ENCODE measurements at regions not wholly inside any gene's neighbourhood (a gene's known extent, or its start where the extent isn't known, plus 50 kb on each side); places are given as distances from the start of the nearest gene placed in this dataset.
"Not testable (repeated sequence)": the region's sequence is repeated elsewhere in the genome, so short reads cannot be mapped to it uniquely, and the experiment has no call there.

DNA sequence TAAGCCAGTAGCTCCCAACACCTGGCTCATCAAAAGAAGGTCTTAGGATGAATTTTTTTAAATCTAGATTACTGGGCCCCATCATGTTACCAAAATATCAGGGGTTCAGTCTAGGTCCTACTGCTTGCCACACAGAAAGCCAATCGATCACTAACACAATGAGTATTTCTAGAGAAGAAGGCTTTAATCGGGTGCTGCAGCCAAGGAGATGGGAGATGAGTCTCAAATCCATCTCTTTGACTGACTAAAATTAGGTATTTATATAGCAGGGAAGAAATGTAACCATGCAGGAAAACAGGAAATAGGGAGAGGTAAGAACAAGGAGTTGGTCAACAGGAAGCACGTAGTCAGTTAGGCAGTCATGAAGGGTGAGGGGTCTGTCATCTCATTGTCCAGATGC lies 288.2 kb downstream of the CEP170 start:
- H3K4me2 ChIP-seq (ENCODE audit: insufficient read depth, low read length, poor library complexity, severe bottlenecking): no peak overlapping the region
- WGBS, 2 donors (ENCODE audit: extremely low coverage in 2 of 2, insufficient read length in 2 of 2, insufficient replicate concordance in 1 of 2): no CpG with 5 or more reads among the region's 3 CpGs
- no peak overlapping the region for H3K4me3 ChIP-seq (ENCODE audit: low read length in 2 of 2)
- H3K79me1 ChIP-seq (ENCODE audit: low read depth, low read length): no peaks in the 10 kb centered on the region
- H3K23ac ChIP-seq (ENCODE audit: low read depth, low read length, poor library complexity): no peak overlapping the region
- no peak overlapping the region for H4K8ac ChIP-seq (ENCODE audit: low read depth, low read length)
- no peak overlapping the region for H4K91ac ChIP-seq (ENCODE audit: low read depth, low read length, poor library complexity)
- H3K14ac ChIP-seq (ENCODE audit: low read length): no peak overlapping the region
- no peak overlapping the region for H3K4ac ChIP-seq (ENCODE audit: low read length)
- no peak overlapping the region for H3K18ac ChIP-seq (ENCODE audit: low read length)
- no peak overlapping the region for H2BK15ac ChIP-seq (ENCODE audit: low read length)
- no peak overlapping the region for H3K9ac ChIP-seq (ENCODE audit: low read depth, low read length, poor library complexity)
- no peaks in the 10 kb centered on the region for H3K9me3 ChIP-seq (replicated peaks in 1 of 2; ENCODE audit: control insufficient read depth in 2 of 2, insufficient read depth in 1 of 2, low read depth in 1 of 2, low read length in 2 of 2)
- no peak overlapping the region for H2AK5ac ChIP-seq (ENCODE audit: low read depth, low read length)
- H2AFZ ChIP-seq (ENCODE audit: low read length): no peak overlapping the region
- H3K4me1 ChIP-seq (ENCODE audit: control insufficient read depth in 2 of 2, insufficient read depth in 1 of 2, low read depth in 1 of 2, low read length in 2 of 2): no peaks in the 10 kb centered on the region
- H3K27me3 ChIP-seq (ENCODE audit: control insufficient read depth in 3 of 3, insufficient read depth in 3 of 3, low read depth in 1 of 3, low read length in 3 of 3): no peaks in the 10 kb centered on the region
- no peak overlapping the region for H3K27ac ChIP-seq (replicated peaks; ENCODE audit: low read length)
- no peak for DNase-seq (ENCODE audit: low spot score)
- H2BK120ac ChIP-seq (ENCODE audit: low read depth, low read length): no peak overlapping the region
- H3K36me3 ChIP-seq (replicated peaks in 1 of 2; ENCODE audit: control insufficient read depth in 2 of 2, insufficient read depth in 2 of 2, low read length in 2 of 2): no peaks in the 10 kb centered on the region
- no peak overlapping the region for H2BK12ac ChIP-seq (ENCODE audit: low read length)
- H2BK5ac ChIP-seq (ENCODE audit: low read length): no peak overlapping the region

DNA sequence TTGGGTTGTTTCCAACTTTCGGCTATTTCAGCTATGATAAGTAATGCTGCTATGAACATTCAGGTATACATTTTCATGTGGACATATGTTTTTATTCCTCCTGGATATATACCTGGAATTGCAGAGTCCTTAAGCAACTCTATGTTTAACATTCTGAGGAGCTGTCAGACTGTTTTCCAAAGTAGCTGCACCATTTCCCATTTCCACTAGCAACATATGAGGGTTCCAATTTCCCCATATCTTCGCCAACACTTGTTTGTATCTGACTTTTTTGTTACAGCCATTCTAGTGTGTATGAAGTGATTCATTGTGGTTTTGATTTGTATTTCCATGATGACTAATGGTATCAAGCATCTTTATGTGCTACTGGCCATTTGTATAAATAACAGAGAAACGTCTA lies 295.7 kb downstream of the CEP170 start:
- not testable (repeated sequence) for H3K4ac ChIP-seq (ENCODE audit: low read length); H3K23ac ChIP-seq (ENCODE audit: low read depth, low read length, poor library complexity); H2AK5ac ChIP-seq (ENCODE audit: low read depth, low read length); H3K18ac ChIP-seq (ENCODE audit: low read length); H3K36me3 ChIP-seq (replicated peaks in 1 of 2; ENCODE audit: control insufficient read depth in 2 of 2, insufficient read depth in 2 of 2, low read length in 2 of 2); H2BK15ac ChIP-seq (ENCODE audit: low read length); H2BK5ac ChIP-seq (ENCODE audit: low read length); H3K27me3 ChIP-seq (ENCODE audit: control insufficient read depth in 3 of 3, insufficient read depth in 3 of 3, low read depth in 1 of 3, low read length in 3 of 3); H3K14ac ChIP-seq (ENCODE audit: low read length); H2BK12ac ChIP-seq (ENCODE audit: low read length); H3K4me3 ChIP-seq (ENCODE audit: low read length in 2 of 2); H3K79me1 ChIP-seq (ENCODE audit: low read depth, low read length); H4K8ac ChIP-seq (ENCODE audit: low read depth, low read length); H3K27ac ChIP-seq (replicated peaks; ENCODE audit: low read length); DNase-seq (ENCODE audit: low spot score); H4K91ac ChIP-seq (ENCODE audit: low read depth, low read length, poor library complexity); H2BK120ac ChIP-seq (ENCODE audit: low read depth, low read length); H2AFZ ChIP-seq (ENCODE audit: low read length); H3K4me2 ChIP-seq (ENCODE audit: insufficient read depth, low read length, poor library complexity, severe bottlenecking); H3K9me3 ChIP-seq (replicated peaks in 1 of 2; ENCODE audit: control insufficient read depth in 2 of 2, insufficient read depth in 1 of 2, low read depth in 1 of 2, low read length in 2 of 2); H3K4me1 ChIP-seq (ENCODE audit: control insufficient read depth in 2 of 2, insufficient read depth in 1 of 2, low read depth in 1 of 2, low read length in 2 of 2); H3K9ac ChIP-seq (ENCODE audit: low read depth, low read length, poor library complexity)
- no CpG with 5 or more reads among the region's 3 CpGs for WGBS, 2 donors (ENCODE audit: extremely low coverage in 2 of 2, insufficient read length in 2 of 2, insufficient replicate concordance in 1 of 2)

- H3K23ac ChIP-seq (ENCODE audit: low read depth, low read length, poor library complexity); H3K4me3 ChIP-seq (ENCODE audit: low read length in 2 of 2); H2AFZ ChIP-seq (ENCODE audit: low read length); H2BK120ac ChIP-seq (ENCODE audit: low read depth, low read length); H3K9me3 ChIP-seq (replicated peaks in 1 of 2; ENCODE audit: control insufficient read depth in 2 of 2, insufficient read depth in 1 of 2, low read depth in 1 of 2, low read length in 2 of 2); H3K4me2 ChIP-seq (ENCODE audit: insufficient read depth, low read length, poor library complexity, severe bottlenecking); H3K27me3 ChIP-seq (ENCODE audit: control insufficient read depth in 3 of 3, insufficient read depth in 3 of 3, low read depth in 1 of 3, low read length in 3 of 3); H3K36me3 ChIP-seq (replicated peaks in 1 of 2; ENCODE audit: control insufficient read depth in 2 of 2, insufficient read depth in 2 of 2, low read length in 2 of 2); H3K14ac ChIP-seq (ENCODE audit: low read length); H3K79me1 ChIP-seq (ENCODE audit: low read depth, low read length); H3K27ac ChIP-seq (replicated peaks; ENCODE audit: low read length); H4K91ac ChIP-seq (ENCODE audit: low read depth, low read length, poor library complexity); H3K9ac ChIP-seq (ENCODE audit: low read depth, low read length, poor library complexity); H2BK15ac ChIP-seq (ENCODE audit: low read length); H3K4ac ChIP-seq (ENCODE audit: low read length); H2AK5ac ChIP-seq (ENCODE audit: low read depth, low read length); H2BK5ac ChIP-seq (ENCODE audit: low read length); H3K4me1 ChIP-seq (ENCODE audit: control insufficient read depth in 2 of 2, insufficient read depth in 1 of 2, low read depth in 1 of 2, low read length in 2 of 2); H4K8ac ChIP-seq (ENCODE audit: low read depth, low read length); DNase-seq (ENCODE audit: low spot score); H2BK12ac ChIP-seq (ENCODE audit: low read length); H3K18ac ChIP-seq (ENCODE audit: low read length): not testable (repeated sequence)
- WGBS, 2 donors (ENCODE audit: extremely low coverage in 2 of 2, insufficient read length in 2 of 2, insufficient replicate concordance in 1 of 2): no CpG with 5 or more reads among the region's 3 CpGs
These were observed 300.1 kb downstream of the CEP170 start for GRCh38 chr1:242954945-242955344.

DNA sequence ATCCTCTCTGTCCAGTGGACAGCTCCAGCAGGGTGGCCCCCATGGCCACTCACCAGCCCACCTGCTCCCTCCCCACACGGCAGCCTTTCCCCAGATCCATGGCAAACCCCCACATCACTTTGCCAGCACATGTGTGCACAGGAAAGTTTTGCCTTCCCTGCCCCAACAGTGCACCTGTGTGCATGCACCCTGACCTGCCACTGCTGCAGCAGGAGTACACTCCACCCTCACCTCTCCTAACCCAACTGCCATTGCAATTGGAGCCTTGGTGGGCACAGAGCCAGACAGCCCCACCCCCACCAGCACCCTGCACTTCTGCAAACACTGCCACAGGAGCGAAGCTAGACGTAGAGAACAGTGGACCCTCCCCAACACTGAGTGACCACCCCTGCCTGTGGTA lies 308.9 kb downstream of the CEP170 start:
- Histone ChIP-seq H4K91ac (ENCODE audit: low read depth, low read length, poor library complexity) (no peak overlapping the region), H3K9me3 (replicated peaks in 1 of 2; ENCODE audit: control insufficient read depth in 2 of 2, insufficient read depth in 1 of 2, low read depth in 1 of 2, low read length in 2 of 2) (no peaks in the 10 kb centered on the region), H3K23ac (ENCODE audit: low read depth, low read length, poor library complexity) (no peak overlapping the region), H2BK15ac (ENCODE audit: low read length) (no peak overlapping the region), H3K4me1 (ENCODE audit: control insufficient read depth in 2 of 2, insufficient read depth in 1 of 2, low read depth in 1 of 2, low read length in 2 of 2) (no peaks in the 10 kb centered on the region), H3K14ac (ENCODE audit: low read length) (no peak overlapping the region), H3K36me3 (replicated peaks in 1 of 2; ENCODE audit: control insufficient read depth in 2 of 2, insufficient read depth in 2 of 2, low read length in 2 of 2) (no peaks in the 10 kb centered on the region), H3K4ac (ENCODE audit: low read length) (no peak overlapping the region), H3K4me3 (ENCODE audit: low read length in 2 of 2) (no peak overlapping the region), H3K27me3 (ENCODE audit: control insufficient read depth in 3 of 3, insufficient read depth in 3 of 3, low read depth in 1 of 3, low read length in 3 of 3) (no peaks in the 10 kb centered on the region), H3K9ac (ENCODE audit: low read depth, low read length, poor library complexity) (peak overlapping the region; percentile 70), H3K79me1 (ENCODE audit: low read depth, low read length) (no peaks in the 10 kb centered on the region), H2BK120ac (ENCODE audit: low read depth, low read length) (no peak overlapping the region), H2AFZ (ENCODE audit: low read length) (no peak overlapping the region), H2BK12ac (ENCODE audit: low read length) (no peak overlapping the region), H3K27ac (replicated peaks; ENCODE audit: low read length) (no peak overlapping the region), H3K18ac (ENCODE audit: low read length) (no peak overlapping the region), H4K8ac (ENCODE audit: low read depth, low read length) (peak overlapping the region; percentile 1), H2AK5ac (ENCODE audit: low read depth, low read length) (no peak overlapping the region), H3K4me2 (ENCODE audit: insufficient read depth, low read length, poor library complexity, severe bottlenecking) (no peak overlapping the region), H2BK5ac (ENCODE audit: low read length) (no peak overlapping the region)
- no peak for DNase-seq (ENCODE audit: low spot score)
- no CpG with 5 or more reads among the region's 3 CpGs for WGBS, 2 donors (ENCODE audit: extremely low coverage in 2 of 2, insufficient read length in 2 of 2, insufficient replicate concordance in 1 of 2)
